ENCODE measurements at regions not wholly inside any gene's neighbourhood (a gene's known extent, or its start where the extent isn't known, plus 50 kb on each side); places are given as distances from the start of the nearest gene placed in this dataset.
A peak's percentile ranks its signal among the peaks of the same experiment; 100 is the strongest.

DNA sequence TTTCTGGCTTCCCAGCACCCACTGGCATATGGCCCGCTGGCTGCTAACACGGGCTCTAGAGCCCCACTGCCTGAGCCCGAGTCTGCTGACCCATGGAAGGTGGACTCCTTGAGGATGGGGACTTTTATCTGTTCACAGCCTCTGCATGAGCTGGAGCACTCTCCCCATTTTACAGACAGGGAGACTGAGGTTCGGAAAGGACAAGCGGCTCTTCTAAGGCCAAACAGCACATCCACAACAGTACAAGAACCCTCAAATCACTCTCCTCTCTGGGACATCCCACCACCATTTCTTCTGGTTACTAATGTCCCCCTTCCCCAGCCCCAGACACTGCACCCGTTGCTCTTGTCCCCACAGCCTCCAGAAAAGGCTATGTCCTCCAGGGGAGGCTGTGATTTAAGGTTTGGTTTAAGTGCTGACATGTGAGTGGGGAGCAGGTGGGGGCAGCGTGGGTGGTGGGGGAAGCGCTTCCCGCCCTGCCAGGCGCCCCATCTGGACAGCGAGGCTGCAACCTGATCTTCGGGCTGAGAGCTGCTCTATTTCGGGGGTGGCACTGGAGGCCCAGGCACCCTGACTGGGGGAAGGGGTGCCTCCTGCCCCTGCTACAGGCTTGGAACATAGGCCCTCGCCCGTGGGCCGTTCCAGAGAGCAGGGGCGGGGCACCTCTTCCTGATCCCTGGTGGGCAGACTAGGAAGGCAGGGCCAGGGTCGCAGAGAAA, 104.8 kb upstream of the WNT4 start:
- H2AK5ac ChIP-seq (ENCODE audit: low read depth, low read length) = peak overlapping the region; percentile 65; the same call in 1 of the 2 replicates
- no peaks in the 10 kb centered on the region for H3K79me2 ChIP-seq (ENCODE audit: control insufficient read depth in 1 of 2, insufficient read depth in 2 of 2, low read length in 2 of 2)
- H3K23ac ChIP-seq (ENCODE audit: insufficient read length) = no peak overlapping the region
- no peak overlapping the region for H3K4me2 ChIP-seq (ENCODE audit: insufficient read depth in 1 of 2, low read depth in 2 of 2, low read length in 2 of 2)
- no peak overlapping the region for H4K8ac ChIP-seq (ENCODE audit: extremely low read depth, insufficient read depth, low read length)
- no peaks in the 10 kb centered on the region for H3K79me1 ChIP-seq (ENCODE audit: low read depth, low read length)
- no peak overlapping the region for H3K14ac ChIP-seq (ENCODE audit: insufficient read length)
- DNase-seq (ENCODE audit: low read depth in 1 of 2, low spot score in 2 of 2) = no peak
- no peak overlapping the region; the same call in 1 of the 2 replicates for H2BK12ac ChIP-seq (ENCODE audit: low read depth, low read length)
- CTCF ChIA-PET (ENCODE audit: partially characterized antibody) = interaction anchor here (0.6 to 1.5 kb wide), 4 partner anchors 8 to 1951 kb away, joined by 3 to 4 read pairs (median 3); no protein-coding TSS in a partner anchor
- 84% methylated on average over 16 of the region's 18 CpGs; no CpG with 5 or more reads in 1 of the 2 experiments for WGBS, 2 experiments (ENCODE audit: extremely low coverage in 1 of 2, insufficient coverage in 1 of 2, insufficient read length in 1 of 2, insufficient replicate concordance in 2 of 2, low coverage in 1 of 2, low lambda C conversion rate in 2 of 2, missing lambda C conversion rate in 1 of 2)
- no peak for FAIRE-seq
- no peak overlapping the region for H3K9ac ChIP-seq (replicated peaks in 1 of 4; ENCODE audit: extremely low read depth in 1 of 4, low read depth in 3 of 4, low read length in 3 of 4)
- peak overlapping the region; percentile 48 for H3K4ac ChIP-seq (replicated peaks; ENCODE audit: insufficient read length, low read depth, low read length)
- no peaks in the 10 kb centered on the region for H3K36me3 ChIP-seq (ENCODE audit: control insufficient read depth in 2 of 4, insufficient read depth in 4 of 4, low read length in 3 of 4)
- H3K4me3 ChIP-seq (ENCODE audit: extremely low read depth in 1 of 4, insufficient read depth in 2 of 4, low read depth in 3 of 4, low read length in 4 of 4) = no peak overlapping the region
- no peak overlapping the region for H2BK120ac ChIP-seq (replicated peaks; ENCODE audit: low read depth, low read length)
- no peaks in the 10 kb centered on the region for H3K23me2 ChIP-seq (ENCODE audit: low read depth, low read length)
- H2BK5ac ChIP-seq (ENCODE audit: low read depth, low read length) = no peak overlapping the region
- peaks cover 0 to 28% (median 16%) of the 10 kb centered on the region in 4 experiments; a peak in 6 of 7 replicates for H3K4me1 ChIP-seq (replicated peaks in 1 of 4; ENCODE audit: control insufficient read depth in 3 of 4, insufficient read depth in 4 of 4, low read length in 3 of 4)
- H3K27ac ChIP-seq (ENCODE audit: low read depth, low read length) = no peak overlapping the region
- peak; percentile 72; the same call in 1 of the 2 replicates for TF ChIP-seq KDM1A (IDR thresholded peaks at IDR 0.05; ENCODE audit: borderline replicate concordance, low read length)
- TF ChIP-seq, protein P1, sequence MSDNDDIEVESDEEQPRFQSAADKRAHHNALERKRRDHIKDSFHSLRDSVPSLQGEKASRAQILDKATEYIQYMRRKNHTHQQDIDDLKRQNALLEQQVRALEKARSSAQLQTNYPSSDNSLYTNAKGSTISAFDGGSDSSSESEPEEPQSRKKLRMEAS (IDR thresholded peaks at IDR 0.05) = no peak
- H4K91ac ChIP-seq (replicated peaks; ENCODE audit: insufficient read length, low read length) = peak overlapping the region; percentile 18
- no peak overlapping the region for H2BK15ac ChIP-seq (ENCODE audit: low read length)
- H2BK20ac ChIP-seq (ENCODE audit: low read length) = no peak overlapping the region
- no peak overlapping the region for H3K56ac ChIP-seq (replicated peaks; ENCODE audit: insufficient read length, low read depth, low read length)
- no peak overlapping the region for H2AFZ ChIP-seq (ENCODE audit: low read length)
- H4K20me1 ChIP-seq (replicated peaks in 1 of 2; ENCODE audit: control insufficient read depth in 1 of 2, insufficient read depth in 2 of 2, low read length in 2 of 2) = no peaks in the 10 kb centered on the region
- no peak overlapping the region for H4K5ac ChIP-seq (ENCODE audit: insufficient read length, low read depth, low read length)
- H3K27me3 ChIP-seq (replicated peaks in 1 of 4; ENCODE audit: control insufficient read depth in 3 of 4, extremely low read depth in 1 of 4, insufficient read depth in 3 of 4, low read length in 3 of 4) = peaks cover 0 to 15% (median 7%) of the 10 kb centered on the region in 4 experiments; a peak in 4 of 7 replicates
- no peak overlapping the region for H3K18ac ChIP-seq (ENCODE audit: extremely low read depth, low read length)
- POLR2A ChIA-PET (ENCODE audit: partially characterized antibody) = no interaction called here
- H3K9me3 ChIP-seq (ENCODE audit: insufficient read depth in 2 of 2, low read depth in 1 of 2, low read length in 1 of 2) = no peaks in the 10 kb centered on the region

All from H1 (cell line).